H1 (cell line): ENCODE measurements at regions not wholly inside any gene's neighbourhood (a gene's known extent, or its start where the extent isn't known, plus 50 kb on each side); places are given as distances from the start of the nearest gene placed in this dataset.

Source experiments
- USF2 ChIP-seq: IDR thresholded peaks from 2 replicates; pipeline ENCODE4 v1.6.1; 2011; ENCODE audit warnings: low read length, improper control_type of control experiment

- TF ChIP-seq USF2, result no peak
These were observed 90.5 kb upstream of the PAX2 start (continued) for GRCh38 chr10:100654782-100655325.
